K562 (cell line): ENCODE measurements at regions not wholly inside any gene's neighbourhood (a gene's known extent, or its start where the extent isn't known, plus 50 kb on each side); places are given as distances from the start of the nearest gene placed in this dataset.

Source experiments
- CEBPB ChIP-seq: fragments of 450-650 bp; IDR thresholded peaks from 2 replicates; pipeline ENCODE4 v1.6.1; 2016; ENCODE audit warnings: missing genetic modification characterization, missing compliant biosample characterization
- CTCF ChIP-seq, 3 experiments: IDR thresholded peaks in 2 of 3; conservative IDR thresholded peaks in 1 of 3; 2 replicates each; pipeline ENCODE4 v1.5.1; 2011 to 2012; ENCODE audit warnings: low read length in 3 of 3, mild to moderate bottlenecking in 3 of 3, control low read depth in 2 of 3, improper control_type of control experiment in 1 of 3, inconsistent platforms in 1 of 3, low read depth in 1 of 3, mixed read lengths in 1 of 3, moderate library complexity in 1 of 3; ENCODE audit not compliant: insufficient read depth in 2 of 3
- SUPT5H ChIP-seq: fragments of 450-650 bp; IDR thresholded peaks from 2 replicates; pipeline ENCODE4 v1.6.1; 2016
- TRIM24 ChIP-seq, 2 experiments: fragments of 450-650 bp; IDR thresholded peaks; 2 replicates each; pipeline ENCODE4 v1.6.1; 2016
- ZBED1 ChIP-seq: IDR thresholded peaks from 2 replicates; pipeline ENCODE4 v1.6.1; 2014
- ZNF140 ChIP-seq: fragments of 250-450 bp; sonication (Bioruptor Pico); IDR thresholded peaks from 2 replicates; pipeline ENCODE4 v1.8.0; 2021; ENCODE audit warnings: moderate library complexity, mild to moderate bottlenecking, inconsistent platforms

GRCh38 chr3:137282871-137283270 lies 325.1 kb downstream of the IL20RB start:
- TF ChIP-seq SUPT5H (no peak), ZBED1 (no peak), CEBPB (tag) (no peak), CTCF (IDR thresholded peaks at IDR 0.05 in 2 of 3, conservative IDR thresholded peaks at IDR 0.05 in 1 of 3; ENCODE audit: insufficient read depth in 2 of 3, low read depth in 1 of 3, low read length in 3 of 3) (no peak), TRIM24 (IDR thresholded peaks at IDR 0.05) (no peak), ZNF140 (no peak)
